ENCODE measurements at regions not wholly inside any gene's neighbourhood (a gene's known extent, or its start where the extent isn't known, plus 50 kb on each side); places are given as distances from the start of the nearest gene placed in this dataset.

DNA sequence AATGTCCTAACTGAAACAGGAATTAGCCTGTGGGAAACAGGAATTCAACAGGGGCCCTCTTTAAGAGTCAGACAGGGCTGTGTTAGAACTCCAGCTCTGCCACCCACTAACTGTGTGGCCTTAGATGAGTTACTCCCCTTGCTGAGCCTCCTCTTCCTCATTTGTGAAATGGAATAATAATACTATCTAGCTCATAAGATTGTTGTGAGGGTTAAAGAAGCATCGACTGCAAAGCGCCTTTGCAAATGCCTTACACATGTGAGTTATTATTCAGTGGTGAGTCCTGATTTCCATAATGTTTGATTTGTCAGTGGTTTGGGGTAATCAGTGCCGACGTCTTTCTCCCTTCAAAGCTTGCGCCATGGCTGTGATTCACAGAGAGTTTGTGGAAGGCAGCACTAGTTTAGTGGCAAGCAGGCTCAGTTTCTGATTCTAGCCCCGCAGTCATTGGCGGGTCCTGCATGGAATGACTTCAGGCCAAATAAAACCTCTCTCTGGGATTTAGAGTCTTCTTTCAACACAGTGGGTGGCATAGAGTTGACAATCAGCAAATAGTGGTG lies 388.5 kb downstream of the PLPP3 start:
- no peak for DNase-seq (ENCODE audit: low read depth in 2 of 2)

DNA sequence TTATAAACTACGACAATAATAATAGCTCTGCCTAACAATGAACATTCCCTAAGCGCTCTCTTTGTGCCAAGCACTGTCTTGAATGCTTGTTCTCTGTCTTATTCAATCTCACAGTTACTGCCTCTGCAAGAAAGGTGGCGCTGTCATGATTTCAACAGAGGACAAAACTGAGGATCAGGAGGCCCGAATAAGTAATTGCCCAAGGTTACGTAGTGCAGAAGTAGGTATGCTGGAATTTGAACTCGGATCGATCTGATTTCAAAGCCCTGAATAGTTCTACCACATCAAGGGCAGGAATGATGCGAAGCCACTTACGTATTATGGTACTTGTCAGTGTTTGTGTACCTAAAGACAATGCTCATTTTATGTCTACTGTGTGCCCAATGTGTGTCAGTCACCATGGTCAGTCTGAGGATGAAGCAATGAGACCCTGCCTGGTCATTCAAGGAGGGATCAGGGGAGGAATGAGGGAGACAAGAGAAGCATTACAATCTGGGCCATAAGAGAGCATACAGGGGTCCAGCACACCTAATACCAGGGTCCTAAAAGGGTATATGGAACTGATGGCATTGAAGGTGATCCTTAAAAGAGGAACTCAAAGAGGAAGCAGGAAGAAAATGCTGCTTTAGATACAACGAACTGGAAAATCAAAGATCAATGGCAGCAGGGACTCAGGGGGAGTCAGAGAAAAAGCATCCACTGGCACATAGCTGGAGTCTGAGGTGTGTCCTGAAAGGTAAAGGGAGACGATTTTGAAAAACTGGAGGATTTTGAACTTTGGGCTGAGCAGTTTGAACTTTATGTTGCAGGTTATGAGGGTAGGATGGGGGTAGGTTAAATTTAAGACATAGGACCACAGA lies 389.2 kb downstream of the PLPP3 start:
- no peak for DNase-seq (ENCODE audit: low read depth in 2 of 2)

DNA sequence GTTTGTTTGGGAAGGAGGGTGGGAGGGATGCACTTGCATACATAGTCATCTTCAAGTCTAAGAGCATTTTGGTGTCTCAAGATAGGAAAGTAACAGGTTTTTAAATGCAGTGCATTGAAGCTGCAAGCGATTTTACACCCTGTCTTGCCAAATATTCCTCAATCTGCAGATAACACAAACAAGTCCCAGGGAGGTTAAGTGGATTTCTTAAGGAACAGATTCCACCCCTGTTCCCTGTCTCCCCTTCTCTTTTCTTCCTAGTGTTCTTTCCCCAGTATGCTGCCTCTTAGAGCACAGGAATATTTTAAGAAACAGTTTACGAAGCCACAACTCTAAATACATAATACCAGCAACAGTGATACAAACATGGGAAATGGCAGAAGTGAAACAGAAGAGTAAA lies 389.9 kb downstream of the PLPP3 start:
- no peak for DNase-seq (ENCODE audit: low read depth in 2 of 2)

DNA sequence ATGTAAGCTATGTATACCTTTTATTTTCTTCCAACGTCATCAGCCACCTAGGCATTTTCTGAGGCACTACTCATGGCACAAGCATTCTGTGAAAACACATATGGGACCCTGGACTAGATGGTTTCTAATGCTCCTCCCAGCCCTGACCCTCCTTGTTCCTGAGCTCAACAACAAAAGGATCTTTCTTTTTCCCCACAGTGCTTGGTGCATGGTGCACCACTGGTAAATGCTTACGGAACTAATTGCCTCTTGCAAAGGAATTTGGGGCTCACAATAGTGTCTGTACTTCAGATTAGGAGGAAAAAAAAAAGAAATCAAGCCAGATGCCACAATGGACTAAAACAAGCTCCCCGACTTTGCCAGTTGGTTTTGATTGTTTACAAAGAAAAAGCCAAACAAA lies 390.5 kb downstream of the PLPP3 start:
- no peak for DNase-seq (ENCODE audit: low read depth in 2 of 2)

DNA sequence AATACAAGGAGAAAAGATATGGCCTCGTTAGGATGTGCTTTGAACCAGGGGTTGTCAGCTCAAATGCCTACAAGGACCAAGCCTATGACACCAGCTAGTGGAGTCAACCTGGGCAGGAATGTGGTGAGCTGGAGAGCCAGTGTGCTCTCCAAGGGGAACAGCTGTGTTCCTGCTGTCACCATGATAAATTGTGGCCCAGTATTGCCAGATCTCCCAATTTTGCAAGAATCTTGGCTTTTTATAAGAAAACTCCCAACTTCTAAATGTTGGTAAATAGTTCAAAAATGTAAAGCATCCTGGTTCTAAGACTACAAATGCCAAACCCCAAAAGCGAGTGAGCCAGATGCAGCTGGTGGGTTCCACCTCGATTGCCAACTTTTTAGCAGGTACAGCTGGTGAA lies 391.1 kb downstream of the PLPP3 start:
- no peak for DNase-seq (ENCODE audit: low read depth in 2 of 2)

DNA sequence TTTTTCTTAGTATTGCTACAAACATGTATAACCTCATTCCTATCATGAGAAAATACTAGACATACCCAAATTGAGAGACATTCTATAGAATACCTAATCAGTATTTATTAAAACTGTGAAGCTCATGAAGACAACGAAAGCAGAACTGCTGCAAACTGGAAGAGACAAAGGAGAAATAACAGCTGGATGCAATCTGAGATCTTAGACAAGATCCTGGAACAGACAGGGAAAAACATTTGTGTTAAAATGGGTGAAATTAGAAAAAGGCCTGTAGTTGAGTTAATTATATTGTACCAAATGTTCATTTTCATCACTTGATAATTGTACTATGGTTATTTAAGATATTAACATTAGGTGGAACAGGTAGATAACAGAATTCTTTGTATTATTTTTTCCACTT lies 392.0 kb downstream of the PLPP3 start:
- no peak for DNase-seq (ENCODE audit: low read depth in 2 of 2)

DNA sequence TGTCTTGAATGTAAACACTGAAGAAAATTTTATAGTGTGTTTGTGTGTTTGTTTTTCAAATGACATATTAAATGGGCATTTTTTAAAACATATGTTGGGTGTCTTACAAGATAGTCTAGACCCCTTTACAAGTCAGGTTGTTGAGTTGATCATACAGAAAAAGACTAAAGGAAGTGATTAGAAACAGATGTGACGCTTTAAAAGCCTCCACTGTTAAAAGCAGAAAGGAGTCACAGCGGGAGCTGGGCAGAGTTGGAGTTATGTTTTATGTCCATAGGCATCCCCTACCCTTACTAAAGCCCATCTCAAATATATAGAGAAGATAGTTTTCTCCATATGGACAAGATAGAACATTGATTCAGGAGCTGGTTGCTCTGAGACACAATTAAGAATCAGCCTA lies 393.9 kb downstream of the PLPP3 start:
- DNase-seq (ENCODE audit: low read depth in 2 of 2) = no peak

DNA sequence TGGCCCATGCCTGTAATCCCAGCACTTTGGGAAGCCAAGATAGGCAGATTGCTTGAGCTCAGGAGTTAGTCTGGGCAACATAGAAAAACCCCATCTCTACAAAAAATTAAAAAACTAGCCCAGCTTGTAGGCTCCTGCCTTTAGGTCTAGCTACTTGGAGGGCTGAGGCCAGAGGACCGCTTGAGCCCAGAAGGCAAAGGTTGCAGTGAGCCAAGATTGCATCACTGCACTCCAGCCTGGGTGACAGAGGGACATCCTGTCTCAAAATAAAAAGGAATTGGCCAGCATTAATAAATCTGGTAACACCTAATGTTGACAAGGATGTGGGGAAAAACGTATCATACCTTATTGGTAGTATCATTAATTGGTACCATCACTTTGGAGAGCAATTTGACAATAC lies 396.2 kb downstream of the PLPP3 start:
- DNase-seq (ENCODE audit: low read depth in 2 of 2) = no peak

DNA sequence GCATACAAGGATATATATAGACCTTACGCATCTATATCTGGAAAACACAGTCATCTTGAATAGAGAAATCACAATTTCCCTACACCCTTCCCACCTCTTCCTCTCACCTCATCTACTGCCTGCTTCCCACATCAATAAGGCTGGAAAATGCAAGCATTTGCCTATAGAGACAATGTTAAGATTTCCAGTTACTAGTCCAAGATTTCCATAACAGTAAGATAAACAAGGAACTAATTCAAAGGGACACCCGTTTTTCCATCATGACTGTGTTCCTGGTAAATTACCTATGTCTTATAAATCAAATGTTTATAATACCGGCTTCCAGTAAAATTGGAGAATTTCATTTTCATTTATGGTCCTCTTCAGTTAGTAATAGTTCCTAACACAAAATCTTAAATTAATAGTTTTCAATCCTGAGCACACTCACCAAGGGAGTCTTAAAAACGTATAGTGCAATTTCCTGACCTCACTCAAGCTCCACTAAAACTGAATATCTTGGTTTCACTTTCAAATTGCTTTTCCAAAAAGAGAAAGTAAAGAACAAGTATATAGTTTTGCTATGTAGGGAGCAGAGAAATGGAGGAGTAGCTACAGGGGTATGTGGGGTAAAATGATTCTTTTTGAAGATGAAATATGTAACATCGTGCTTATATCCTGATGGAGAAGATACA lies 398.7 kb downstream of the PLPP3 start:
- no peak for DNase-seq (ENCODE audit: low read depth in 2 of 2)

DNA sequence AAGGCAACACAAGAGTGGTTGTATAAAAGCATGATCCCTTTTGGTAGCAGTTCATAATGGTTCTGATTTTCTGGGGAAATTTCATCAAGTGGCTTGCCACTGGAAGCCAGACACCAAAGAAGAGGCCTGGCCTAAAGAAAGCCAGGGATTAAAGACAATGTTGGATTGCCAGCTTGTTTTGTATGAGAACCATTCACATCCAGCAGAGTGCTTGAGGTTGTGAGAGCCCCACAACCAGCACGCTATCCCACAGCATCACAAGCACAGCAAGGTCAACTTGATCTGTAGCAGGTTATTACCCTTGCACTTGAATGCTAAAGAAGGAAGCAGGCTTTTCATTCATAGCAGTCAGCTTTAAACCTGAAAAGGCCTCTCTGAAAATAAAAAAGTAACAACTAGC lies 399.8 kb downstream of the PLPP3 start:
- no peak for DNase-seq (ENCODE audit: low read depth in 2 of 2)

DNA sequence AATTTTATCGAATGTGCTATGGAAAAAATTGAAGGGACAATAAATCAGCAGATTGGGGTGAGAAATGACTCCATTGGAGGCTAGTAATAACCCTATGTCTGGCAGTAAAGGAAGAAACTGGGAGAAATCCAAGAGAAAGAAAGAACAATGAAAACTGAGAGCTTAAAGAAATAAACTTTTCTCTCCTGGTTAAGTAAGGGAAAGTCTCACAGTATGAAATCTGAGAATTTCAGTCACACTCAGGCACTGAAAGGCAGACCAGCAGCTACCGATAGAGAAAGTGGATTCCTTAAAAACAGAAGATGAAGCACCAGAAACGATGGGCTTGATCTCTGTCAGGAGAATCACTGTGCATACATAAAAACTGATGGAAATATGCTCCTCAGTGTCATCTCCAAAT lies 404.2 kb downstream of the PLPP3 start:
- DNase-seq (ENCODE audit: low read depth in 2 of 2) = no peak

DNA sequence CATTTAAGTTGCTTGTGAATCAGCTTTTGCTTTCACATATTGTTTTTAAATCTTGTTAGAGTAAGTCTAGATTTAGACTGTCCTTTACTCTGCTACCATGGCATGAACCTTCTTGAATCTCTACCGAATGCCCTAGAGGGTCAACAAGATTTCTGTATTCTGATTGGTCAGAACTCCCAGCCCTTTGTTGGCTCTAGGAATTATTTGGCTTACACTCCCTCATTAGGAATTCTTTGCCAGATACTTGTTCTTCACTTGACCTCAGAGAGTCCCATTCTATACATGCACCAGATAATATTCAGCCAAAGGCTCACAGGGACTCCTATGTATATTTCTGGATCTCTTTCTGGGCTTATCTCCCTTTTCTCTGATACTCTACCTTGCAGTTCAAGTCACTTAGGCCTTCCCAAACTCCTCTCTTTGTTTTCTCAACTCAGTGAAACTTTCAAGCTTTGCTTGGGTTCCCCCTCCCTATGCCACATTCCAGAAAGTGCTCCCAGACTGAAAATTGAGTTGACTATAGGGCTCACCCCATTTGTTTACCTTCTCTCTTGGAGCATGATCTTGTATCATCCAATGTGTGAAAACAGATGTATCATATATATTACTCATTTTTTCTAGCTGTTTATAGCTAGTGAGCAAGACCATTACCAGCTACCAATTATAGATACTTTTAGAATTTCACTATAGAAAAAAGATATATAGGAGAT lies 405.0 kb downstream of the PLPP3 start:
- no peak for DNase-seq (ENCODE audit: low read depth in 2 of 2)

DNA sequence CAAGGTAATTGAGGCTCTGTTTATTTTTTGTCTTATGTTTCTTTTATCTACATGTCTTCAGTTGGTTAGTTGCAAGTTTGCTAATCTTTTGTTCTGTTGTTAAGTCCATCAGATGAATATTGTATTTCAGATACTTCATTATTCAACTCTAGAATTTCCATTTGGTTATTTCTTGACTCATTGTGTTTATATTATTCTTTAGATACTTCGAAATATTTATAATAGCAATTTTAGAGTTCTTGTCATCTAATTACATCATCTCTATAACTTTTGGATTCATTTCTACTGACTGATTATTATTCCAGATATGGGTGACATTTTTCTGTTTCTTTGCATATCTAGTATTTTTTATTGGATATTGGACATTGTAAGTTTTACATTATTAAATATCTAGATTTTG lies 405.6 kb downstream of the PLPP3 start:
- DNase-seq (ENCODE audit: low read depth in 2 of 2) = no peak

DNA sequence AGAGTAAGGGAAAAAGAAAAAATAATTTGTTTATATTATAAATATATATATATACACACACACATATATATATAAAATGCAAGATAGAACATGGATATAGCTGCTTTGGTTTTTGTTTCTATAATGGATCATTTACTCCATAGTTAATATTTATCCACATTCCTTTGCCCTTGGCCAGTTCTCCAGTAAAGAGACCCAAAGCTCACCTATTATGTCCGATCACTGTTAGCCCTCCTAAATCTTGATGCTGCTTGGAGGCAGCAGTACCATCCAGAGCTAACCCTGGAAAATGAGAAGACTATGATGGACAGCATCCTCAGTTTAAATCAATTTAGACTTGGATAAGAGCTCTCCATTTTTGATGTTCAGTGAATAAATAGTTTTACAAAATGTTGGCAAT lies 407.7 kb downstream of the PLPP3 start:
- DNase-seq (ENCODE audit: low read depth in 2 of 2) = no peak

DNA sequence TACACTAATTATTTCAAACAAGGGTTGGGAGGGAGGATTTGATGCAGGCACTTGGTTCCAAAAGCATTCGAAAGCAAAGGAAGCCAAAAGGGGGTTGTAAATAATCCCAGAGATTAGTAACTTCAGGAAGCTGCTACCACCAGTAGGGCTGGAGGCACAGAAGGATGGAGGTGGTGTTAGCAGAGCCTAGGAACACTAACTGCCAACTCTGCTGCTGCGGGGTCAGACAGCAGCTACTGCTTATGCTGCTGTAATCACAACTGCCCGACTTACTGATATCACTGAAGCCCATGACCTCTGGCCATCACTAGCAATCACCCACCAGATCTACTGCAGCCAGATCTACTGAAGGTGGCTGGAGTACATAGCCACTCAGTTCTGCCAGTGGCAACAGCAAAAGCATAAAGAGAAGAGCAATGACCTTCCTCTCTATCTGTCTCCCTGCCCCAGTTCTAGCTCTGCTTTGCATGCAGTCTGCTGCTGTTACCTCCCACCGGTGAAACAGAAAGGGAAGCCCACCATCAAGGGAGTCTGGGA lies 408.5 kb downstream of the PLPP3 start:
- DNase-seq (ENCODE audit: low read depth in 2 of 2) = no peak

DNA sequence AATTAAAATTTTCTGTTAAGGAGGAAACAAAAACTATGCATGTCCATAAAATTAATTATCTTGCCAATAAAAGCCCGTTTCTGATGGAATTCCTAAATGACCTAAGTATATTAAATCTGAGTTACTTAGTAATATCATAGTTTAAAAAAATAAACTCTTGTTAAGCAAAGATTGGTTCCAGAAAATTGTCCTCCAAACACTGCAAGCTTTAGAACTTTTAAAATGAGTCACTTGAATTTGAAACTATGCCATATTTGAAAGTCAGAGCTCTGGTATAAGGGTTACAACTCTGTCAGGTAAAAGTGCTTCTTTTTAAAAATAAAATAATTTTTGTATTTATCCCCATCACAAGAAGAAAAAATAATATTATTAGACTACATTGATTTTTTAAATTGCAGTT lies 409.5 kb downstream of the PLPP3 start:
- DNase-seq (ENCODE audit: low read depth in 2 of 2) = no peak

DNA sequence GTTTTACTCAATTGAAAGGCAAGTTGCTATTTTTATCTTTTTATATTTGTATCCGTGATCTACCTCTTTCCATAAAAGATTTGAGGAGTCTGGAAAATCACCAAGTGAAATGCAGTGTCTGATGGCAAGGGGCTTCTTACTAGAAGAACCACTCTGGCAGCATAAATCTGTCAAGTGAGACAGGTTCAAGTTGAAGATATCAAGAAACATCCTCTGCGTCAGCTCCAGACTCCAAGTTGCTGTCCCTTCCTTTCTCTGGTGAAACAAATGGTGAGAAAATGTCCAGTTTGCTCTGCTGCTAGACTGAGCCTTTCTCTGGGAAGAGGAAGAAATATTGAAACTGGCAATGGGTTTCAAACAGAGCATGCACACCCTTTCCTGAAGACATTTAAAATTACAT lies 411.2 kb downstream of the PLPP3 start:
- no peak for DNase-seq (ENCODE audit: low read depth in 2 of 2)

DNA sequence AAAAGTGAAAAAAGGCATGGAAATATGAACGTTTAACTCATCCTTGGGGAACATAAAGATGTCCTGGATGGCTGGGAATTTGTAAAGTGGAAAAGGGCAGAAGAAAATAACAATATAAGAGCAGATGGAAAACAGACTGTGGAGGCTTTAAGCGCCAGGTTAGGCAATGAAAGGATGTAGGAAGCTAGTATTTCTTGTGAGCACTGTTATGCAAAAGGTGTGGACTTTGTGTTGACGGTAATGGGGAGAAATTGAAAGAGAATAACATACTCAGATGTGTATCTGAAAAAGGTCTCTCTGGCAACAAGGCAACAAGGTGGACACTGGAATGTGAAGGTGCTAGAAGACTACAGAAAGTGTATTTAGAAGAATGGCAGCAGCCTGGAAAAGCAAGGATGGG lies 411.8 kb downstream of the PLPP3 start:
- DNase-seq (ENCODE audit: low read depth in 2 of 2) = no peak

DNA sequence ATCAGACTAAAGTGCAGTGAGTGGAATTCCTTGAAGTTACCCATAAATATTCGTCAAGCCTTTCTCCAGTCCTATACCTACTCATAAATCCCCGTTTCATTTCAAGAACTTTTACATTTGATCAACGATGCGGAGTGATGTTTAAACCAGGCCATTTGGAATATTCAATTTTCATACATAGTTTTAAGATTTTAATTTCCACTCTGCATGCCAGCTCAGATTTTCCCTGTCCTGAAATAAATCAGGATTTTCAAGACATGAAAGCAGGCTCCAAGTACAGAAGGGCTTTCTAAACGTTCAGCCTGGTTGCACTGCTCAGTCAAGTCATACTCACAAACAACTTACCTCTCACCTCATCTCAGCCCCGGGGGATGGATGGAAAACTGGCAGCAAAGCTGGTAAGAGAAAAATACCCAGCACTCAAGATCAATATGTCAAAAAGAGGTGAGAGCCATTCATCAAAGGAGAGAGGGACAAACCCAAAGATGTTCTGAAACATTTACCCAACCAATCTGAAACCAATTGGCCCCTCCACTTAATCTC lies 418.5 kb downstream of the PLPP3 start:
- no peak for DNase-seq (ENCODE audit: low read depth in 2 of 2)

DNA sequence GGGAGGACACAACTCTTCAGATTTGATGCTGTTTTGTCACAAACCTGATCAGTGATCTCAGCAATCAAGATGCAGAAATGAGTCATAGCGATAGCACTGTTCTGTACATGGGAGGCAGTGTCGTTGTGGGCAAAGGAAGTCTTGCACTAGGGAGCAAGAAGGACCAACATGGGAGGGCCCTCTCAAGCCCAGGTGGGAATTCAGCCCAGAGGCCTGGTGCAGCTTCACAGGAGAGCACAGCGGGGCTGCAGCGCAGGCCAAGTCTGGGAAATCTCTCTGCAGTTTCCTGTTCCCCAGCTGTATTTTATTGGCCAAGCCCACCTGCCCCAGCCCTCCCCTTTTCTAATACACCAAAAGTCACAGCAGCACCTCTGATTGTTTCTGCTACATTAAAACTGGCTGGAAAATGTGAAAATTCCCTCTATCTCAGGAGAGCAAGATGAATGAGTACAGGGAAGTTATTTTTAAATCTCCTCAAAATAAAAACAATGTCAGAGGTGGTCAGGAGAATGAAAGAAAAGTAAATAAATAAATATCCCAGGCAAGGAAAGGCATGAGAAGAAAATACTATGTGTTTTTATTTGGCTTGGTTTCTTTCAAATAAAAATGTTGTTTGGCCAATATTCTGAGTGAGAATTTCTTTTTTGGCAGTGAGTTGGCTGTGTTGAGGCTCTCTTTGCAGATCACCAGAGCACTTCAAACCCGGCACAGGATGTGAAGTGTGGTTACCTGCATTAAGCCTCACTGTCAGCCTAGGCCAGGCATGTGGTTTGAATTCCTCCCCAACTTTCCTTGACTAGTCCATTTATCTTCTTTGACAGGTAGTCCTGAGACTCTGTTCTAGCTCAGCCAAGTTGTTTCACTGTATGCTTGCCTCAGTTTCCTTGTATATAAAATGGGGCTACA lies 422.1 kb downstream of the PLPP3 start:
- no peak for DNase-seq (ENCODE audit: low read depth in 2 of 2)

DNA sequence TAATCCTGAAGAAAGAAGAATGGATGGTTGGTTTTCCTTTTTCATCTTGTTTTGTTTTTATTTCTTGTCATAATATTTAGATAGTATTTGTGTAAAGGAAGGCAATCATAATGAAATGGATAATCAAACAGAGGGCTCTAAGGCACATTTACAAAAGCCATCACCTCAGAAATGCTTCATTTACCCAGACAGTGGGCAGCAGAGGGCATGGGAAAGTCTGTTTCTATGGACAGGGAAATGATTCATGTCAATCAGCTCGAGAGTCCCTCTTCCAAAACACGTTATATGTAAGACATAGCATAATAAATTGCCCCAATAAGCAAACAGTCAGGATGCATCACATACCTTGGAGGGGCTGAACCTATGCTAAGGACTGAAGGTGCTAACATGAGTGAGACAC lies 426.1 kb downstream of the PLPP3 start:
- DNase-seq (ENCODE audit: low read depth in 2 of 2) = no peak
